NCI-H2029 treated with DMSO at 0.1 percent for 48 hours (cell line): ENCODE measurements at regions not wholly inside any gene's neighbourhood (a gene's known extent, or its start where the extent isn't known, plus 50 kb on each side); places are given as distances from the start of the nearest gene placed in this dataset.

Source experiments
- DNase-seq: peaks from one replicate; lab custom pipeline; 2025; lab: John Stamatoyannopoulos, UW

DNA sequence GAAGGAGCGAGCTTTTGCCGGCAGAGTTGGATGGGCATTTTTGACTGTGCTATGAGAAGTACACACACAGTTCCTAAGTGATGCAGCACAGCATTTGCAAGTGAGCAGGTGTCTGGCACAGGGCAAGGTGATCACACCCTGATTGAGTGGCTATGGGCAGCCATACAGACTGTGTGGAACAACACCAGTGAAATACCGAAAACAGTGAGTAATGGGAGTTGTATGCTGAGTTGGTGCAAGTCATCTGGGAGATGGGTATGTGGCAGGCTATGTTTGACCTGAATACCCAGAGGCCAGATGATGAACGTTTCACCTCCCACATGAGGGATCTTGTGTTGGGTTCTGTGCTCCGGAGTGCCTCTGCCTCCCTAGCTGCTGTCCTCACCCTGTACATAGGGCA is 53.5 kb upstream of the TIPARP start:
- DNase-seq: no peak

GRCh38 chr3:156620260-156620659 is 54.1 kb upstream of the TIPARP start:
- DNase-seq: peak; percentile 66

DNA sequence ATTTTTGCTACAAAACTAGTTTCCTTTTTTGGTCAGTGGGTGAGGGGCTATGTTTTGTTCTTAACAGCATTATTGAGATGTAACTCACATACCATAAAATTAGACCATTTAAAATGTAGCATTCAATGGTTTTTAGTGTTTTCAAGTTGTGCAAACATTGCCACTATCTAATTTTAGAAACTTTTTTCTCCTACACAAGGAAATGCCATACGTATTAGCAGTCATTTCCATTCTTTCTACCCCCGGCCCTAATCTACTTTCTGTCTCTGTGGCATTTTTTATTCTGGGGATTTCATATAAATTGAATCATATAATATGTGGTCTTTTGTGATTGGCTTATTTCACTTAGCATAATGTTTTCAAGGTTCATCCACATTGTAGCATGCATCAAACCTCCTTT is 55.0 kb upstream of the TIPARP start:
- DNase-seq: no peak

- no peak for DNase-seq
These were observed 56.6 kb upstream of the TIPARP start for GRCh38 chr3:156617781-156618180.

DNA sequence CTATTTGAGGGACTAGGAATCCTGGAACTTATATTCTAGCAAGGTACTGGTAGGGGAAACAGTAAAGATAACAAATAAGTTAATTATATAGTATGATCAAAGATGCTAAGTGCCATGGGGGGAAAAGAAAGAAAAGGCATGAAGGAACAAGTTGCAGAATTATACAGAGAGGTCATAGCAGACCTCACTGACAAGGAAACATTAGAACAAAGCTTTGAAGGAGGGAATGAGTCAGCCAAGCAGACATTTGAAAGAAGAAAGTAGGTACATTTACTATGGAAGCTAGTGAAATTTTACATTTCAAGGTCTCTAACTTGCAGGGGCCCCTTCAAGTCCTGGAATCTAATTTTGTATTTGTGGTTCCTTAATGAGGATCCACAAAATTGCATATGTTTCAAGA is 57.2 kb upstream of the TIPARP start:
- DNase-seq: no peak

- DNase-seq: no peak
These were observed 58.7 kb upstream of the TIPARP start for GRCh38 chr3:156615592-156616173.

DNA sequence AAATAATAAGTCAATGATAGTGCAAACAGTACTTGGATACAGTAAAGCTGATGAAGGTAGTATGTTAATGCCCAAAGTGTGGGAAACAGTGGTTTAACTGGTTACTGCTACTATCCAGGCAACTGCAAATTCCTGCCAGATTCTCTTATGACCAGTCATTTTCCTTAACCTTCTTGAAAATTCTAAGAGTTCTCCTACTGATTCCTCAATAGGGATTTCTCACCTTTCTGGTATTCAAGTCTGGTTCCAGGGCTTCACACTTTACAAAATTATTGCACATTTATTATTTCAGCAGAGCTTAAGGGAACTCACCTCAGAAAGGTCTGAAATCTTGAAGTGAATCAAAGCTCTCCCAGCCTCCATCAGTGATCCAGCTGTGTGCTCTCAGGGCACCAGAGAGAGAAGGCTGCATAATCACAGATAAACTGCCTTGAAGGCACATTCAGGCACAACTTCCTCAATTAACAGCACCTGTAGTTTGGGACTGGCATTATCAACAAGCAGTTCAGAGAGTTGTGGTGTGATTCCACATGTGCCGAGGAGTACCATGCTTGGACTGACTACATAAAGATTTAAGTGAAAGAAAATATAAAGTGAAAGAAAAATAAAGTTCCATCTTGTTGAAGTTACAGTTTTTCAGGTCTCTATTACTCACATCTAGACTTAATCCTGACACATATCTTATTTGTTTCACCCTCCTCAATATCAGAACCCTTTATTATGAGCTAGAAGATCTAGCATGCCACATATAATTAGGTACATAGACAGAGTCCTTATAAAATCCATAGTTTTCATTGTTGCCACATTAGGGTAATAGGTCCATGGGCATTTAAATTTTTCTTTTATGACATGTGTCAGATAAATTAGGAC is 59.5 kb upstream of the TIPARP start:
- no peak for DNase-seq

DNA sequence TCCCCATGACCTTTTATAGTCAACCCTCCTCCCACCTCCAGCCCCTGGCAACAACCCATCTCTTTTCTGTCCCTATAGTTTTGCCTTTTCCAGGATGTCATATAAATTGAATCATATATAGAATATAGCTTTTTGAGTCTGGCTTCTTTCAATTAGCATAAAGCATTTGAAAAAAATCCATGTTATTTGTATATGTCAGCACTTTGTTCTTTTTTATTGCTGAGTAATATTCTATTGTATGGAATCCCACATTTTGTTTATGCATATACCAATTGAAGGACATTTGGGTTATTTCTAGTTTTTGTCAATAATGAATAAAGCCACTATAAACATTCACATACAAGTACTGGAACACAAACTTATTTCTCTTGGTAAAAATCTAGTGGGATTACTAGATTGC is 58.0 kb upstream of the SSR3 start:
- DNase-seq: no peak

DNA sequence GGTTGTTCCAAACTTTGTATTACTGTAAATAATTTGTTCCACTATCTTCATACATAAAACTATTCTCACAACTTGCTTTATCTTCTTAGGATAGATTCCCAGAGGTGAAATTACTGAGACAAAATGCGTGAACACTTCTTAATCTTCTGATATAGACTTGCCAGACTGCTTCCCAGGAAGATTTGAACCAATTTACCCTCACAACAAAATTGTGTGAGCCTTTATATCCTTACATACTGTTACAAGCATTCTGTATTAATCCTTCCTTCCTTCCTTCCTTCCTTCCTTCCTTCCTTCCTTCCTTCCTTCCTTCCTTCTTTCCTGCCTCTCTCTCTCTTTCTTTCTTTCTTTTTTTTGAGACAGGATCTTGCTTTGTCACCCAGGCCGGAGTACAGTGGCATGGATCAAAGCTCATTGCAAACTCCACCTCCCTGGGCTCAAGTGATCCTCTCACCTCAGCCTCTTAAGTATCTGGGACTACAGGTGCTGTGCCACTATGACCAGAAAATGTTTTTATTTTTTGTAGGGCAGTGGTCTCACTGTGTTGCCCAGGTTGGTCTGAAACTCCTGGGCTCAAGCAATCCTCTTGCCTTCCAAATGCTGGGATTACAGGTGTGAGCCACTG is 57.1 kb upstream of the SSR3 start:
- peak; percentile 14 for DNase-seq

DNA sequence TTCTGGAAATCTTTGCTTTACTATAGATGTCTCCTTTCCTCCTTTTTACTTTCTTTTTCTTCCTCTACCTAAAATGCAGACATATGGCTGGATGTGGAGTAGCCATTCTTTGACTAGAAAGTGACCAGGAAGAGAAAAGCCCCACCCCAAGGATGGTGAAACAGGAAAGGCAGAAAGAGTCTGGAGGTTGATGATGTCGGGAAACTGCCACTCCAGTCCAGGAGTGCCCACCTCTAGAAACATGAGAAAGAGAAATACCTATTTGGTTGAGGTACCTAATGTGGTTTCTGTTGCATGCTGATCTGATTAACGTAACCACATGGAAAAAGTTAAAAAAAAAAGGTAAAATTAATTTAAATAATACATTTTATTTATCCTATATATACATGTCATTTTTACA is 55.2 kb upstream of the SSR3 start:
- DNase-seq: no peak

- DNase-seq: no peak
These were observed 54.6 kb upstream of the SSR3 start for GRCh38 chr3:156609546-156609945.

GRCh38 chr3:156608601-156609514 is 53.9 kb upstream of the SSR3 start:
- no peak for DNase-seq

GRCh38 chr3:156606729-156607128 is 51.8 kb upstream of the SSR3 start:
- DNase-seq: no peak

DNA sequence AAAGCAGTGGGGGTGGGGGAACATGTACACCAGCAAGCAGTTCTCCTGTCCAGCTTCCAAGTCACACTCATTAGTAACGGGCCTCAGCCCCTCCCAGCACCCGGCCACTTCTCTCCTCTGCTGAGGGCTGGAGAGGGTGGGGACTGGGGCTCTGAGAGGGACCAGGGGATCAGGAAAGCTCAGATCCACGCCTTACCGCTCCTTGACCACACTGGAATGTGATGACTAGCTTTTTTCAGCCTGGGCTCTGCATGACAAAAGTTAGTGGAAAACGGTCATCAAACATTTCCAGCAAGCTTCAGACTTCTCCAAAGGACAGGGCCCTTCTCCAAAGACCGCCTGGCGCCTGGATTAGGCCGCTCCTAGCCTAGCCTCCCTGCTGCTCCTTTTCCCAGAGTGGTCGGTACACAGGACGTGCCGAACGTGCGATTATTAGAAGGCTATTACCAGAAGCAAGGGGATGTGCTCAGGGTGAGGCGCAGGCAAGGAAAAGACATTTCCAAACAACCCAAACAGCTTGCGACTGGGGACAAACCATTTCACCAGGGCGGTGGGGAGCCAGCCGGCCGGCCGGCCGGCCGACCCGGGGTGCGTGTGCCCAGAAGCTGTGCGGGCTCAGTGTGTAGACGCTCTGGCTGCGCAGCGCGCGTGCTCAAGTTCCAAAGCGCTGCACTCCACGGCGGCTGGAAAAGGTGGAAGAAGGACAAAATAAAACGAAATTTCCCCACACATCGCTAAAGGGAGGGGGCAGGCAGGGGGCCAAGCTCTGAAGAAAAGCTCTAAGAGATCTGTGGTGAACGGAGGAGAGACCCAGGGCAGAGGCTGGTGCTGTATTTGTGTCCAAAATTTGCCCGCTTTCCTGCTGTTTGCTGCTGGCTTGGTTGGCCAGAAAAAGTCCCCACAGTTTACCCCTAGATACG is 51.0 kb upstream of the SSR3 start:
- no peak for DNase-seq

DNA sequence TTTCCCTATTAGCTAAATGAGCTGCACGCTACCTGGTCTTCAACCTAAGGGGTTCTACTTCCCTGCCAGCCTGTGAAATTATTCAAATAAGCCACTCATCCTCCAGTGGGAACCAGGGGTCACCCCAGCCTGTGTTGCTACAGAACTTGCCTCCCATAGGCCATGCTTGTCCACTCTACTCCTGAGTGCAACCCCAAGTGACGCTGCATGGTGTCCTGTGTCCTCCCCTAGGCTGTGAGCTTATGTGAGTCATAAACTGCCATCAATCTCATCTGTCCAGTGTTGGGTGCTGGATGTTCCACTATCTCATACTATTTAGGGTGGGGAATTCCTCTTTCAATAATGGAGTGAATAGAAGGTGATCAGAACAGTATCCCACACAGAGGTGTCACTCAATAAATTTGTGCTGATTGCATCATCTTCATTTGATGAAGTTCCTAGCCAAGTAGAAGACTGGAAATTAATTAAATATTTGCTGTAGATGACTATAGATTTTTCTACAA is 49.8 kb upstream of the SSR3 start:
- no peak for DNase-seq
